ENCODE measurements at regions not wholly inside any gene's neighbourhood (a gene's known extent, or its start where the extent isn't known, plus 50 kb on each side); places are given as distances from the start of the nearest gene placed in this dataset.

GRCh38 chr5:93006915-93007314 lies 574.1 kb downstream of the NR2F1-AS1 start:
- no peak for TF ChIP-seq CTCF (IDR thresholded peaks at IDR 0.05)
- TF ChIP-seq POLR2A (IDR thresholded peaks at IDR 0.05) = no peak

All from thyroid gland (tissue), 4 donors.